Uterus (tissue), 3 donors: ENCODE measurements at regions not wholly inside any gene's neighbourhood (a gene's known extent, or its start where the extent isn't known, plus 50 kb on each side); places are given as distances from the start of the nearest gene placed in this dataset.

Experiments used
- DNase-seq, 2 donors: peaks; one replicate each; pipeline ENCODE4 v3.0.0-alpha.2; 2019 to 2020
- H3K27ac ChIP-seq, 2 donors: fragments of 200-600 bp; sonication (generic); 1 replicate in 1 of 2; 2 replicates in 1 of 2; pipeline ENCODE4 v1.5.1; 2016 to 2018
- H3K27me3 ChIP-seq, 2 donors: fragments of 200-600 bp; sonication (generic); one replicate each; pipeline ENCODE4 v1.5.1; 2018 to 2019; ENCODE audit warnings: control low read depth in 1 of 2
- H3K36me3 ChIP-seq, 2 donors: fragments of 200-600 bp; sonication (generic); one replicate each; pipeline ENCODE4 v1.5.1; 2019; ENCODE audit warnings: control low read depth in 1 of 2
- H3K4me1 ChIP-seq, 2 donors: fragments of 200-600 bp; sonication (generic); one replicate each; pipeline ENCODE4 v1.5.1; 2018 to 2019; ENCODE audit warnings: control low read depth in 1 of 2
- H3K4me3 ChIP-seq, 2 donors: fragments of 200-600 bp; sonication (generic); 1 replicate in 1 of 2; 2 replicates in 1 of 2; pipeline ENCODE4 v1.5.1; 2018 to 2019; ENCODE audit warnings: mild to moderate bottlenecking in 1 of 2
- H3K9me3 ChIP-seq, 2 donors: fragments of 200-600 bp; sonication (generic); one replicate each; pipeline ENCODE4 v1.5.1; 2019; ENCODE audit warnings: control low read depth in 1 of 2
- POLR2A ChIP-seq, 2 donors: fragments of 450-650 bp; IDR thresholded peaks; one replicate each; pipeline ENCODE4 v1.6.1; 2016; ENCODE audit warnings: antibody characterized with exemption in 2 of 2, mild to moderate bottlenecking in 1 of 2, moderate library complexity in 1 of 2
- intact Hi-C: fragments of 100-400 bp; cut with DNase I; formaldehyde crosslinking; loops from one replicate; pipeline ENCODE4 v1.15.1; 2023; ENCODE audit warnings: low total_unique reads
- TF ChIP-seq, protein P1 (sequence below), 4 experiments: fragments of 200-600 bp in 2 of 4; fragments of 450-650 bp in 2 of 4; sonication (generic) in 2 of 4; IDR thresholded peaks; one replicate each; pipeline ENCODE4 v1.5.1; 2016 to 2019; ENCODE audit warnings: antibody characterized with exemption in 4 of 4, mild to moderate bottlenecking in 2 of 4, moderate library complexity in 1 of 4
- donor health status: DM: yes; HTN: yes; CAD: no.

DNA sequence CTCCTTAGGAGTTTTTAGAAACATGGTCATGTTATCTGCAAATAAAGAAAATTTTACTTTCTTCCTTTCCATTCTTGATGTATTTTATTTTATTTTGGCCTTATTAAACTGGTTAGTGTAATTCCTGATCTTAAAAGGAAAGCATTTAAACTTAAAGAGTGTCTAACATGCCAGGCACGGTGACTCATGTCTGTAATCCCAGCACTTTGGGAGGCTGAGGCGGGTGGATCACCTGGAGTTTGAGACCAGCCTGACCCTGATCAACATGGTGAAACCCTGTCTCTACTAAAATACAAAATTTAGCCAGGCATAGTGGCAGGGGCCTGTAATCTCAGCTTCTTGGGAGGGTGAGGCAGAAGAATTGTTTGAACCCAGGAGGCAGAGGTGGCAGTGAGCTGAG is 281.3 kb downstream of the PTTG2 start:
- intact Hi-C loops, result no loop called here
- H3K27me3 ChIP-seq, result no peaks in the 10 kb centered on the region
- TF ChIP-seq, protein P1, sequence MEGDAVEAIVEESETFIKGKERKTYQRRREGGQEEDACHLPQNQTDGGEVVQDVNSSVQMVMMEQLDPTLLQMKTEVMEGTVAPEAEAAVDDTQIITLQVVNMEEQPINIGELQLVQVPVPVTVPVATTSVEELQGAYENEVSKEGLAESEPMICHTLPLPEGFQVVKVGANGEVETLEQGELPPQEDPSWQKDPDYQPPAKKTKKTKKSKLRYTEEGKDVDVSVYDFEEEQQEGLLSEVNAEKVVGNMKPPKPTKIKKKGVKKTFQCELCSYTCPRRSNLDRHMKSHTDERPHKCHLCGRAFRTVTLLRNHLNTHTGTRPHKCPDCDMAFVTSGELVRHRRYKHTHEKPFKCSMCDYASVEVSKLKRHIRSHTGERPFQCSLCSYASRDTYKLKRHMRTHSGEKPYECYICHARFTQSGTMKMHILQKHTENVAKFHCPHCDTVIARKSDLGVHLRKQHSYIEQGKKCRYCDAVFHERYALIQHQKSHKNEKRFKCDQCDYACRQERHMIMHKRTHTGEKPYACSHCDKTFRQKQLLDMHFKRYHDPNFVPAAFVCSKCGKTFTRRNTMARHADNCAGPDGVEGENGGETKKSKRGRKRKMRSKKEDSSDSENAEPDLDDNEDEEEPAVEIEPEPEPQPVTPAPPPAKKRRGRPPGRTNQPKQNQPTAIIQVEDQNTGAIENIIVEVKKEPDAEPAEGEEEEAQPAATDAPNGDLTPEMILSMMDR (IDR thresholded peaks at IDR 0.05), result no peak
- TF ChIP-seq POLR2A (IDR thresholded peaks at IDR 0.05), result no peak
- H3K4me3 ChIP-seq, result no peak overlapping the region
- no peak overlapping the region for H3K27ac ChIP-seq
- H3K9me3 ChIP-seq, result no peaks in the 10 kb centered on the region
- H3K4me1 ChIP-seq, result no peaks in the 10 kb centered on the region
- no peak for DNase-seq
- H3K36me3 ChIP-seq, result no peaks in the 10 kb centered on the region

DNA sequence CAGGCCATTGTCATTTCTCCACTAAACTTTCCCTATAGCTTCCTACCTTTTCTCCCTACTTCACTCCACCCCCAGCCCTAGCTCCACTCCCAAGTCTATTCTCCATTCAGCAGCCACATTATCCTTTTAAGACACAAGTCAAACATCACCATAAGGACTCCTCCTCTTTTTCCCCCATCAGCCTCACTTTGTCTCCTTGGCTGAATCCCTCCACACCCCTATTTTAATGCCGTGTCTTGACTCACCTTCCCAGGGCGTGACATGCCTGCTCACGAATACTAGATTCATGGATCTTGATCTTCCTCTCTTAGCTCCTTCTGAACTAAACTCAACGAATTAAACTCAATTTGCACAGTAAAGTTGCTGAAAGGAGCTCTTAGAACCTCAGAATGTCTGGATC is 281.9 kb downstream of the PTTG2 start:
- intact Hi-C loops, result no loop called here
- H3K27me3 ChIP-seq, result no peaks in the 10 kb centered on the region
- no peak overlapping the region for H3K27ac ChIP-seq
- no peak for DNase-seq
- H3K36me3 ChIP-seq, result no peaks in the 10 kb centered on the region
- H3K4me3 ChIP-seq, result no peak overlapping the region
- no peaks in the 10 kb centered on the region for H3K9me3 ChIP-seq
- H3K4me1 ChIP-seq, result no peaks in the 10 kb centered on the region
- TF ChIP-seq, protein P1 (IDR thresholded peaks at IDR 0.05), result no peak
- no peak for TF ChIP-seq POLR2A (IDR thresholded peaks at IDR 0.05)

DNA sequence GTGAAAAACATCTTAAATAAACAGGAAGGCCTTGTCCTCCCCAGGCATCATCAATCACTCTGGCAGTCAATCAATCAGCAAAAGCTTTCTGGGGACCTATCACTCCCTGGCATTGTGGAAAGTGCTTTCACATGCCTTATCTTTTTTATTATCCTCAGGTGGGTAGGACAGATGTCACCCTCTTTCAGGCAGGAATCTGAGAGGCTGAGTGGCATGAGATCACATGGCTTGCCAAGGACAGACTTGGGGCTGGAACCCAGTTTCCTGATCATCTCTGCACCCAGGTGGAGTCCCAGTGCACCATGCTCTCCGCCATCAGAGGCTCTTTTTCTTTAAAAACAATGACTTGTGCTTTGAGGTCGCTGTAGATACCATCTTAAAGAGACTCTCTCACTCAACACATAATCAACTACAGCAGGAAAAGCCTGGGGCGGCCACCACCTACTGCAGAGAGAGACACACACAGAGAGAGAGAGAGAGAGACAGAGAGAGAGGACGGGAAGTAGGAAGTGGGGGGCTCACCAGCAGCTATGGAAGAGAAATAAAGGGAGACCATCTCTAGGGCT is 282.7 kb downstream of the PTTG2 start:
- no peak for DNase-seq
- Histone ChIP-seq H3K36me3 (no peaks in the 10 kb centered on the region), H3K4me3 (no peak overlapping the region), H3K27ac (no peak overlapping the region), H3K27me3 (no peaks in the 10 kb centered on the region), H3K9me3 (no peaks in the 10 kb centered on the region), H3K4me1 (no peaks in the 10 kb centered on the region)
- intact Hi-C loops, result no loop called here
- TF ChIP-seq, protein P1 (IDR thresholded peaks at IDR 0.05), result no peak
- no peak for TF ChIP-seq POLR2A (IDR thresholded peaks at IDR 0.05)

DNA sequence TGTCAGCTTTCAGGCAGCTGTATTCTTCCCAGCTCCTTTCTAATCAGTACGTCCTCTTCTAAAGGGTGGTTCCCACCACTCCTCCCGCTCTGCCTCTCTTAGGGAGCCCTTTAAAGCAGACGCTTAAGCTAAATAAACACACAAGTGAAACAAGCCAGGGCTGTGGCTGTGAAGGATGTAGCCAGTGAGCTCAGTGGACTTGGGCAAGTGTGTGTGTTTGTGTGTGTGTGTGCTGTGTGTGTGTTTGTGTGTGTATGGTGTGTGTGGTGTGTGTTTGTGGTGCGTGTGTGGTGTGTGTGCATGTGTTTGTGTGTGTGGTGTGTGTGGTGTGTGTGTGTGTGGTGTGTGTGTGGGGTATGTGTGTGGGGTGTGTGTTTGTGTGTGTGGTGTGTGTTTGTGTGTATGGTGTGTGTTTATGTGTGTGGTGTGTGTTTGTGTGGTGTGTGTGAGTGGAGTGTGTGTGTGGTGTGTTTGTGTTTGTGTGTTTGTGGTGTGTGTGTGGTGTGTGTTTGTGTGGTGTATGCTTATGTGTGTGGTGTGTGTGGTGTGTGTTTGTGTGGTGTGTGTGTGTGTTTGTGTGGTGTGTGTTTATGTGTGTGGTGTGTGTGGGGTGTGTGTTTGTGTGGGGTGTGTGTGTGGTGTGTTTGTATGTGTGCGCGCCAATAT is 283.3 kb downstream of the PTTG2 start:
- DNase-seq, result no peak
- intact Hi-C loops, result no loop called here
- Histone ChIP-seq H3K27me3 (no peaks in the 10 kb centered on the region), H3K4me3 (no peak overlapping the region), H3K36me3 (no peaks in the 10 kb centered on the region), H3K27ac (no peak overlapping the region), H3K9me3 (no peaks in the 10 kb centered on the region), H3K4me1 (no peaks in the 10 kb centered on the region)
- TF ChIP-seq, protein P1 (IDR thresholded peaks at IDR 0.05), result no peak
- TF ChIP-seq POLR2A (IDR thresholded peaks at IDR 0.05), result no peak

DNA sequence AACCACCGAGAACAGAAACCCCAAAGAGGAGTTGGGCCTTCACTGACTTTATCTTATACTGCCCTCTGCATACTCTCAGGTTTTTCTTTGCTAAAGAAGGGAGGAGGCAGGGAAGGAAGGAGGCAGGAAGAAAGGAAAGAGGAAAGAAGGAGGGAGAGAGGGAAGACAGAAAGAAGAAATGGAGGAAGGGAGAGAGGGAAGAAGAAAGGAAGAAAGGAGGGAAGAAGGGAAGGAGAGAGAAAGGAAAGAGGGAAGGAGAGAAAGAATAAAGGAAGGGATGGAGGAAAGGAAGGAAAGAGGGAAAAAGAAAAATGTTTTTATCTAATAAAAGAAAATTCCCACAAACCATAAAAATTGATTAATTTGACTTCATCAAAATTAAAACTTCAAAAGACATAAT is 294.6 kb downstream of the PTTG2 start:
- no peak for DNase-seq
- TF ChIP-seq, protein P1 (IDR thresholded peaks at IDR 0.05), result no peak
- no peak for TF ChIP-seq POLR2A (IDR thresholded peaks at IDR 0.05)
- no peak overlapping the region for H3K4me3 ChIP-seq
- intact Hi-C loops, result no loop called here
- no peaks in the 10 kb centered on the region for H3K9me3 ChIP-seq
- H3K27ac ChIP-seq, result no peak overlapping the region
- no peaks in the 10 kb centered on the region for H3K27me3 ChIP-seq
- no peaks in the 10 kb centered on the region for H3K36me3 ChIP-seq
- H3K4me1 ChIP-seq, result no peaks in the 10 kb centered on the region
